ENCODE measurements at regions not wholly inside any gene's neighbourhood (a gene's known extent, or its start where the extent isn't known, plus 50 kb on each side); places are given as distances from the start of the nearest gene placed in this dataset.

DNA sequence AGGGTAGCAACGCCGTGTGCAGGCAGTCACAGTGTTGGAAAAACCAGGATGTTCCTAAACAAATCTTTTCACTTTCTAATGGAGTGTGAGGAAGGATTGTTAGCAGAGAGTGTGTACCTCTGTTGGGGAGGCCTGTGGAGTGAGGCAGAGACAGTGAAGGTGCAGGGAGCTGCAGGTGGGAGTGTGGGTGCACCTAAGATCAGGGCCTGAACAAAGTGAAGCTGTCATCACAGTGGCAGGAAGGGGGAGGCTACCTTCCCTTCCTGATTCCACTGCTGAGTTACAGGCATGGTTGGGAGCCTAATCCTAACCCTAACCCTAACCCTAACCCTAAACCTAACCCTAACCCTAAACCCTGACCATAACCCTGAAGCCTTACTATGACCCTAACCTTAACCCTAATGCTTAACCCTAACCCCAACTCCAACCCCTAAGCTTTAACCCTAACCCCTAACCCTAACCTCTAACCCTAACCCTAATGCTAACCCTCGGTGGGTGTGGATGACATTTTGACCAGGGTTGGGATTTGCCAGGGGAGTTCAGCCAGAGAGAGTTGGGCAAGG, 158.8 kb upstream of the KLF6 start:
- no peak for TF ChIP-seq CTCF (IDR thresholded peaks at IDR 0.05; ENCODE audit: insufficient read depth, low read length, severe bottlenecking)
- DNase-seq (ENCODE audit: low read depth) (no peak), FAIRE-seq (no peak)
- no peaks in the 10 kb centered on the region for H3K27me3 ChIP-seq (ENCODE audit: control insufficient read depth, insufficient read depth, low read length)
- H3K4me3 ChIP-seq (ENCODE audit: low read depth, low read length): no peak overlapping the region
- no peaks in the 10 kb centered on the region for H3K36me3 ChIP-seq (ENCODE audit: control insufficient read depth, insufficient read depth, low read length)

GRCh38 chr10:3942937-3943489, 158.0 kb upstream of the KLF6 start:
- no peak for TF ChIP-seq CTCF (IDR thresholded peaks at IDR 0.05; ENCODE audit: insufficient read depth, low read length, severe bottlenecking)
- Histone ChIP-seq H3K27me3 (ENCODE audit: control insufficient read depth, insufficient read depth, low read length) (no peaks in the 10 kb centered on the region), H3K4me3 (ENCODE audit: low read depth, low read length) (no peak overlapping the region), H3K36me3 (ENCODE audit: control insufficient read depth, insufficient read depth, low read length) (no peaks in the 10 kb centered on the region)
- no peak for FAIRE-seq
- no peak for DNase-seq (ENCODE audit: low read depth)

DNA sequence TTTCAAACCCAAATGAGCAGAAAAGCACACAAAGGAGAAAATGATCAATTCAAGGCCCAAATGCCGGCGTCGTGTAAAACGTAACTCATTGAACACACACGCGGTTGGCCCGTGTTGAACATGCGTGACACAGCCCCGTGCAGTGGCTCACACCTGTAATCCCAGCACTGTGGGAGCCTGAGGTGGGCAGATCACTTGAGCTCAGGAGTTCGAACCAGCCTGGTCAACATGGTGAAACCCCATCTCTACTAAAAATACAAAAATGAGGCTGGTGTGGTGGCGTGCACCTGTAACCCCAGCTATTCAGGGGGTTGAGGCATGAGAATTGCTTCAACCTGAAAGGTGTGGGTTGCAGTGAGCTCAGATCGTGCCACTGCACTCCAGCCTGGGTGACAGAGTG, 156.7 kb upstream of the KLF6 start:
- TF ChIP-seq CTCF (IDR thresholded peaks at IDR 0.05; ENCODE audit: insufficient read depth, low read length, severe bottlenecking): no peak
- Histone ChIP-seq H3K36me3 (ENCODE audit: control insufficient read depth, insufficient read depth, low read length) (no peaks in the 10 kb centered on the region), H3K4me3 (ENCODE audit: low read depth, low read length) (no peak overlapping the region), H3K27me3 (ENCODE audit: control insufficient read depth, insufficient read depth, low read length) (no peaks in the 10 kb centered on the region)
- FAIRE-seq (no peak), DNase-seq (ENCODE audit: low read depth) (no peak)

DNA sequence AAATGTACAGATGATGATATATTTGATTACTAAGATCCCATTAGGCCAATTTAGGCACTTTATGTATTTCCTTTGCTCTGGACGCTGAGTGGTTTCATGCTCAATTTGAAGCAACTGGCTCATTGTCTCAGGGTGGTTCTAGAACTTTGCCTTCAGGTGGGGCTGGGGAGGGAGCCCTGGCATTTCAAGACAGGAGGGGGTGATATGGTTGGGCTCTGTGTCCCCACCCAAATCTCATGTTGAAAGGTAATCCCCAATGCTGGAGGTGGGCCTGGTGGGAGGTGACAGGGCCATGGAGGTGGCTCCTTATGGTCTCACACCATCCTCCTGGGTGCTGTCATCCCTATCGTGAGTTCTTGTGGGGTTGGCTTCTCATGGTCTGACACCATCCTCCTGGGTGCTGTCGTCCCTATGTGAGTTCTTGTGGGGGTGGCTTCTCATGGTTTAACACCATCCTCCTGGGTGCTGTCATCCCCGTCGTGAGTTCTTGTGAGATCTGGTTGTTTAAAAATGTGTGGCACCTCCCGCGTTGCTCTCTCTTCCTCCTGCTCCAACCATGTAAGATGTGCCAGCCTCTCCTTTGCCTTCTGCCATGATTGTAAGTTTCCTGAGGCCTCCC, 151.5 kb upstream of the KLF6 start:
- no peak for TF ChIP-seq CTCF (IDR thresholded peaks at IDR 0.05; ENCODE audit: insufficient read depth, low read length, severe bottlenecking)
- H3K4me3 ChIP-seq (ENCODE audit: low read depth, low read length): no peak overlapping the region
- no peaks in the 10 kb centered on the region for H3K36me3 ChIP-seq (ENCODE audit: control insufficient read depth, insufficient read depth, low read length)
- FAIRE-seq (no peak), DNase-seq (ENCODE audit: low read depth) (no peak)
- H3K27me3 ChIP-seq (ENCODE audit: control insufficient read depth, insufficient read depth, low read length): no peaks in the 10 kb centered on the region

DNA sequence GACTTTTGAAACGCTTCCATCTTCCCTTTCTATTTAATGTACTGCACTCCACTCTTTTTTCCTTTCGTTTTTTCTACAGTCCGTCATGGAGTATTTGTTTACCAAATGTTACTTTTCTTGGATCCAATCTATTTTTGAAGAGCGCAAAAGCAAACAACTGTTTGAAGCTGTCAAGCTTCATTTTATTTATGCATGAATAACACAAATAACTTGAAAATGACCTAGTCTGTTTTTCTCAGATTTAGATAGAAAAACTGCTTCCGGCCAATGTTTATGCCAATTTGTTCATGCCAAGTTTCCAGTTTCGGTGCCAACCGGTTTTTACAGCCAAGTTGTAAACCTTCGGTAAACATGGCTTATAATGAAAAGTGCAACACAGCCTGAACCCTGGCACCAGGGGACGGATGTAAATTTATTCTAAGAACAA, 150.9 kb upstream of the KLF6 start:
- no peak for FAIRE-seq
- TF ChIP-seq CTCF (IDR thresholded peaks at IDR 0.05; ENCODE audit: insufficient read depth, low read length, severe bottlenecking): no peak
- H3K27me3 ChIP-seq (ENCODE audit: control insufficient read depth, insufficient read depth, low read length): no peaks in the 10 kb centered on the region
- peak; percentile 32 for DNase-seq (ENCODE audit: low read depth)
- H3K4me3 ChIP-seq (ENCODE audit: low read depth, low read length): no peak overlapping the region
- H3K36me3 ChIP-seq (ENCODE audit: control insufficient read depth, insufficient read depth, low read length): no peaks in the 10 kb centered on the region

Data from bronchial epithelial cell (primary cell).